ENCODE measurements at regions not wholly inside any gene's neighbourhood (a gene's known extent, or its start where the extent isn't known, plus 50 kb on each side); places are given as distances from the start of the nearest gene placed in this dataset.

- no peak for DNase-seq
Observed at GRCh38 chr1:106646261-106646784, 410.2 kb upstream of the PRMT6 start.

GRCh38 chr1:106646816-106647215 is 409.7 kb upstream of the PRMT6 start:
- DNase-seq: no peak

GRCh38 chr1:106651028-106651762 is 405.3 kb upstream of the PRMT6 start:
- DNase-seq: no peak

GRCh38 chr1:106659490-106660244 is 396.8 kb upstream of the PRMT6 start:
- DNase-seq: no peak

- no peak for DNase-seq
Observed at GRCh38 chr1:106675558-106675957, 380.9 kb upstream of the PRMT6 start.

- DNase-seq: no peak
Observed at GRCh38 chr1:106676021-106676420, 380.5 kb upstream of the PRMT6 start.

- no peak for DNase-seq
Observed at GRCh38 chr1:106677181-106677580, 379.3 kb upstream of the PRMT6 start.

GRCh38 chr1:106677721-106678120 is 378.8 kb upstream of the PRMT6 start:
- DNase-seq: no peak

GRCh38 chr1:106678279-106679050 is 378.0 kb upstream of the PRMT6 start:
- DNase-seq: no peak

GRCh38 chr1:106680216-106680615 is 376.3 kb upstream of the PRMT6 start:
- DNase-seq: no peak

GRCh38 chr1:106680776-106681344 is 375.6 kb upstream of the PRMT6 start:
- no peak for DNase-seq

GRCh38 chr1:106681939-106682522 is 374.4 kb upstream of the PRMT6 start:
- DNase-seq: no peak

- DNase-seq: no peak
Observed at GRCh38 chr1:106688446-106688845, 368.0 kb upstream of the PRMT6 start.

GRCh38 chr1:106698660-106699059 is 357.8 kb upstream of the PRMT6 start:
- no peak for DNase-seq

GRCh38 chr1:106699433-106699832 is 357.0 kb upstream of the PRMT6 start:
- DNase-seq: no peak

- no peak for DNase-seq
Observed at GRCh38 chr1:106700211-106700610, 356.3 kb upstream of the PRMT6 start.

- DNase-seq: no peak
Observed at GRCh38 chr1:106705971-106706370, 350.5 kb upstream of the PRMT6 start.

- DNase-seq: no peak
Observed at GRCh38 chr1:106717591-106717990, 338.9 kb upstream of the PRMT6 start.

GRCh38 chr1:106721790-106722189 is 334.7 kb upstream of the PRMT6 start:
- DNase-seq: no peak

GRCh38 chr1:106722466-106722865 is 334.0 kb upstream of the PRMT6 start:
- no peak for DNase-seq

- DNase-seq: no peak
Observed at GRCh38 chr1:106727171-106727570, 329.3 kb upstream of the PRMT6 start.

GRCh38 chr1:106746448-106747085 is 309.9 kb upstream of the PRMT6 start:
- DNase-seq: no peak

All from activated T-cell treated with anti-CD3 and anti-CD28 coated beads, Interleukin-2, amount 50 U/mL, for 48 hours (primary cell).